K562 (cell line): ENCODE measurements at regions not wholly inside any gene's neighbourhood (a gene's known extent, or its start where the extent isn't known, plus 50 kb on each side); places are given as distances from the start of the nearest gene placed in this dataset.

ENCODE experiments used
- ATAC-seq: fragments of 200-7000 bp; cut with Tn5 transposase; 3 replicates; pipeline ENCODE4 v1.9.1; 2020; ENCODE audit warnings: moderate library complexity
- BruUV-seq: library from RNA; stranded (reverse); fragments of 400-500 nt; replicated peaks from 2 replicates; lab custom pipeline; 2021; lab: Mats Ljungman, UMichigan
- CTCF ChIA-PET: fragments of 300-600 bp; formaldehyde crosslinking; extraction: SDS; loops from one replicate; lab custom pipeline; 2021; ENCODE audit warnings: low intra/inter-chr PET ratio; lab: Yijun Ruan, JAX
- POLR2A ChIA-PET: fragments of 300-600, 350-650 bp; sonication (Branson Sonifier 250); formaldehyde crosslinking; extraction: SDS; loops from one replicate; lab custom pipeline; 2021; ENCODE audit warnings: antibody characterized with exemption, inconsistent platforms; lab: Yijun Ruan, JAX
- DNase-seq, 4 experiments: peaks; one replicate each; pipeline versions ENCODE4 v3.0.0 to v3.0.0-alpha.2; 2011 to 2018; ENCODE audit warnings: low spot score in 3 of 4, mixed read lengths in 3 of 4; ENCODE audit errors: extremely low read depth in 1 of 4
- FAIRE-seq: peaks from 2 replicates; lab custom pipeline; 2011; peaks lifted over from hg19 to GRCh38; lab: Jason Lieb, UNC
- H2AFZ ChIP-seq: 2 replicates; pipeline ENCODE4 v1.6.0; 2011; ENCODE audit warnings: low read depth, low read length, control low read depth, inconsistent platforms
- H3K27ac ChIP-seq: fragments of 200-600 bp; 3 replicates; pipeline ENCODE4 v1.8.0; 2011; ENCODE audit warnings: low read depth, mild to moderate bottlenecking, control low read depth, inconsistent platforms, low read length, moderate library complexity, mixed read lengths; ENCODE audit errors: extremely low read depth
- H3K27me3 ChIP-seq, 2 experiments: fragments of 300-600 bp in 1 of 2; 2 replicates in 1 of 2; 3 replicates in 1 of 2; pipeline versions ENCODE4 v1.6.0 to v1.8.0; 2011; ENCODE audit warnings: inconsistent platforms in 2 of 2, low read length in 2 of 2, mild to moderate bottlenecking in 1 of 2, mixed read lengths in 1 of 2, moderate library complexity in 1 of 2; ENCODE audit not compliant: control insufficient read depth in 2 of 2, insufficient read depth in 2 of 2
- H3K36me3 ChIP-seq: fragments of 300-600 bp; 3 replicates; pipeline ENCODE4 v1.8.0; 2011; ENCODE audit warnings: mild to moderate bottlenecking, low read length, inconsistent platforms; ENCODE audit not compliant: control insufficient read depth, insufficient read depth
- H3K4me1 ChIP-seq, 2 experiments: fragments of 200-600 bp in 1 of 2; replicated peaks in 1 of 2; 2 replicates in 1 of 2; 3 replicates in 1 of 2; pipeline versions ENCODE4 v1.5.1 to v1.8.0; 2011; ENCODE audit warnings: inconsistent platforms in 2 of 2, low read length in 2 of 2, mild to moderate bottlenecking in 1 of 2, mixed read lengths in 1 of 2, moderate library complexity in 1 of 2; ENCODE audit not compliant: control insufficient read depth in 2 of 2, insufficient read depth in 2 of 2
- H3K4me2 ChIP-seq: 2 replicates; pipeline ENCODE4 v1.6.1; 2011; ENCODE audit warnings: low read length, control low read depth, inconsistent platforms, mixed read lengths; ENCODE audit not compliant: insufficient read depth
- H3K4me3 ChIP-seq: fragments of 200-600 bp; sonication (generic), shearing (Covaris generic); 2 replicates; pipeline ENCODE4 v1.5.1; 2016; ENCODE audit warnings: control low read depth, inconsistent platforms
- H3K79me2 ChIP-seq: fragments of 200-600 bp; 3 replicates; pipeline ENCODE4 v1.8.0; 2011; ENCODE audit warnings: low read length, inconsistent platforms; ENCODE audit not compliant: control insufficient read depth, insufficient read depth
- H3K9ac ChIP-seq, 2 experiments: 2 replicates each; pipeline versions ENCODE4 v1.6.0 to v1.6.1; 2011; ENCODE audit warnings: low read depth in 2 of 2, low read length in 2 of 2, control low read depth in 1 of 2, inconsistent platforms in 1 of 2, mild to moderate bottlenecking in 1 of 2, mixed read lengths in 1 of 2; ENCODE audit not compliant: insufficient read depth in 1 of 2
- H3K9me1 ChIP-seq: one replicate; pipeline ENCODE4 v1.6.0; 2011; ENCODE audit warnings: inconsistent platforms, mild to moderate bottlenecking, low read length, moderate library complexity; ENCODE audit not compliant: control insufficient read depth, insufficient read depth
- H3K9me3 ChIP-seq: replicated peaks from 2 replicates; pipeline ENCODE4 v1.5.1; 2011; ENCODE audit warnings: low read depth, low read length, inconsistent platforms; ENCODE audit not compliant: control insufficient read depth, insufficient read depth
- H4K20me1 ChIP-seq: replicated peaks from 2 replicates; pipeline ENCODE4 v1.6.1; 2011; ENCODE audit warnings: low read length, inconsistent platforms, mixed read lengths; ENCODE audit not compliant: control insufficient read depth, insufficient read depth
- RNF219 ChIP-seq: fragments of 250-450 bp; sonication (Bioruptor Pico); IDR thresholded peaks from 2 replicates; pipeline ENCODE4 v1.5.0; 2022; ENCODE audit warnings: mild to moderate bottlenecking
- SOX6 ChIP-seq: fragments of 450-650 bp; IDR thresholded peaks from 2 replicates; pipeline ENCODE4 v1.6.1; 2014; ENCODE audit warnings: mild to moderate bottlenecking
- ZNF316 ChIP-seq: fragments of 450-650 bp; IDR thresholded peaks from 2 replicates; pipeline ENCODE4 v1.6.1; 2016
- WGBS: fragments of 100-300 bp; shearing (Covaris generic); methylation state at CpG from one replicate; pipeline ENCODE4 v1.1.6; 2016; ENCODE audit warnings: low coverage, mixed read lengths; ENCODE audit not compliant: insufficient coverage; ENCODE audit errors: missing lambda C conversion rate; 5-methylcytosine and 5-hydroxymethylcytosine counted together
- in situ Hi-C: fragments of 300-500 bp; cut with MboI; formaldehyde crosslinking; loops from 4 replicates; pipeline ENCODE4 v1.15.0; 2018; ENCODE audit warnings: inconsistent platforms, mixed read lengths
- intact Hi-C: fragments of 100-400 bp; cut with micrococcal nuclease; formaldehyde crosslinking; loops from 2 replicates; pipeline ENCODE4 v1.14.2; 2022
- TF ChIP-seq, protein P1 (sequence below): fragments of 450-650 bp; IDR thresholded peaks from 2 replicates; pipeline ENCODE4 v1.6.1; 2016; ENCODE audit warnings: low read depth

- H3K4me1 ChIP-seq, result no peaks in the 10 kb centered on the region
- FAIRE-seq (no peak), ATAC-seq (no peak), DNase-seq (no peak)
- H3K27me3 ChIP-seq, result no peaks in the 10 kb centered on the region
- no peaks in the 10 kb centered on the region for H3K9me3 ChIP-seq
- H3K4me3 ChIP-seq, result no peak overlapping the region
- TF ChIP-seq SOX6, result no peak
- no peak for TF ChIP-seq RNF219 (CRISPR knock-in tag)
- TF ChIP-seq, protein P1, sequence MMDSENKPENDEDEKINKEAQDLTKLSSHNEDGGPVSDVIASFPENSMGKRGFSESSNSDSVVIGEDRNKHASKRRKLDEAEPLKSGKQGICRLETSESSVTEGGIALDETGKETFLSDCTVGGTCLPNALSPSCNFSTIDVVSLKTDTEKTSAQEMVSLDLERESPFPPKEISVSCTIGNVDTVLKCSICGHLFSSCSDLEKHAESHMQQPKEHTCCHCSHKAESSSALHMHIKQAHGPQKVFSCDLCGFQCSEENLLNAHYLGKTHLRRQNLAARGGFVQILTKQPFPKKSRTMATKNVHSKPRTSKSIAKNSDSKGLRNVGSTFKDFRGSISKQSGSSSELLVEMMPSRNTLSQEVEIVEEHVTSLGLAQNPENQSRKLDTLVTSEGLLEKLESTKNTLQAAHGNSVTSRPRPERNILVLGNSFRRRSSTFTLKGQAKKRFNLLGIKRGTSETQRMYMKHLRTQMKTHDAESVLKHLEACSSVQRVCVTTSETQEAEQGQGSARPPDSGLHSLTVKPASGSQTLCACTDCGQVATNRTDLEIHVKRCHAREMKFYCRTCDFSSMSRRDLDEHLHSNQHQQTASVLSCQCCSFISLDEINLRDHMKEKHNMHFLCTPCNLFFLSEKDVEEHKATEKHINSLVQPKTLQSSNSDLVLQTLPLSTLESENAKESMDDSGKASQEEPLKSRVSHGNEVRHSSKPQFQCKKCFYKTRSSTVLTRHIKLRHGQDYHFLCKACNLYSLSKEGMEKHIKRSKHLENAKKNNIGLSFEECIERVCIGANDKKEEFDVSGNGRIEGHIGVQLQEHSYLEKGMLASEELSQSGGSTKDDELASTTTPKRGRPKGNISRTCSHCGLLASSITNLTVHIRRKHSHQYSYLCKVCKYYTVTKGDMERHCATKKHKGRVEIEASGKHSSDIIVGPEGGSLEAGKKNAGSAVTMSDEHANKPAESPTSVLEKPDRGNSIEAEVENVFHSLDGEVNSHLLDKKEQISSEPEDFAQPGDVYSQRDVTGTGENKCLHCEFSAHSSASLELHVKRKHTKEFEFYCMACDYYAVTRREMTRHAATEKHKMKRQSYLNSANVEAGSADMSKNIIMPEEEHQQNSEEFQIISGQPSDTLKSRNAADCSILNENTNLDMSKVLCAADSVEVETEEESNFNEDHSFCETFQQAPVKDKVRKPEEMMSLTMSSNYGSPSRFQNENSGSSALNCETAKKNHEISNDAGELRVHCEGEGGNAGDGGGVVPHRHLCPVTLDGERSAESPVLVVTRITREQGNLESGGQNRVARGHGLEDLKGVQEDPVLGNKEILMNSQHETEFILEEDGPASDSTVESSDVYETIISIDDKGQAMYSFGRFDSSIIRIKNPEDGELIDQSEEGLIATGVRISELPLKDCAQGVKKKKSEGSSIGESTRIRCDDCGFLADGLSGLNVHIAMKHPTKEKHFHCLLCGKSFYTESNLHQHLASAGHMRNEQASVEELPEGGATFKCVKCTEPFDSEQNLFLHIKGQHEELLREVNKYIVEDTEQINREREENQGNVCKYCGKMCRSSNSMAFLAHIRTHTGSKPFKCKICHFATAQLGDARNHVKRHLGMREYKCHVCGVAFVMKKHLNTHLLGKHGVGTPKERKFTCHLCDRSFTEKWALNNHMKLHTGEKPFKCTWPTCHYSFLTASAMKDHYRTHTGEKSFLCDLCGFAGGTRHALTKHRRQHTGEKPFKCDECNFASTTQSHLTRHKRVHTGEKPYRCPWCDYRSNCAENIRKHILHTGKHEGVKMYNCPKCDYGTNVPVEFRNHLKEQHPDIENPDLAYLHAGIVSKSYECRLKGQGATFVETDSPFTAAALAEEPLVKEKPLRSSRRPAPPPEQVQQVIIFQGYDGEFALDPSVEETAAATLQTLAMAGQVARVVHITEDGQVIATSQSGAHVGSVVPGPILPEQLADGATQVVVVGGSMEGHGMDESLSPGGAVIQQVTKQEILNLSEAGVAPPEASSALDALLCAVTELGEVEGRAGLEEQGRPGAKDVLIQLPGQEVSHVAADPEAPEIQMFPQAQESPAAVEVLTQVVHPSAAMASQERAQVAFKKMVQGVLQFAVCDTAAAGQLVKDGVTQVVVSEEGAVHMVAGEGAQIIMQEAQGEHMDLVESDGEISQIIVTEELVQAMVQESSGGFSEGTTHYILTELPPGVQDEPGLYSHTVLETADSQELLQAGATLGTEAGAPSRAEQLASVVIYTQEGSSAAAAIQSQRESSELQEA, result no peak
- TF ChIP-seq ZNF316, result no peak
- intact Hi-C loops (no loop called here), in situ Hi-C loops (no loop called here)
- no peak overlapping the region for H2AFZ ChIP-seq
- no peaks in the 10 kb centered on the region for H3K36me3 ChIP-seq
- H3K9me1 ChIP-seq, result no peaks in the 10 kb centered on the region
- no peaks in the 10 kb centered on the region for H4K20me1 ChIP-seq
- 1% methylated on average over 4 of the region's 4 CpGs for WGBS
- H3K27ac ChIP-seq, result no peak overlapping the region
- no peak overlapping the region for H3K4me2 ChIP-seq
- H3K9ac ChIP-seq, result no peak overlapping the region
- no peaks in the 10 kb centered on the region for H3K79me2 ChIP-seq
- POLR2A ChIA-PET, result no interaction called here
- CTCF ChIA-PET, result no interaction called here
- BruUV-seq, result no TSS peak
Measured at GRCh38 chr5:61991430-61991829, 314.6 kb upstream of the KIF2A start.
